NT2/D1 (cell line): ENCODE measurements at regions not wholly inside any gene's neighbourhood (a gene's known extent, or its start where the extent isn't known, plus 50 kb on each side); places are given as distances from the start of the nearest gene placed in this dataset.

Source experiments
- DNase-seq: peaks from one replicate; pipeline ENCODE4 v3.0.0-alpha.2; 2011; ENCODE audit warnings: low read depth, low spot score
- H3K27me3 ChIP-seq: 2 replicates; pipeline ENCODE4 v1.6.0; 2011; ENCODE audit warnings: mild to moderate bottlenecking; ENCODE audit not compliant: insufficient read length, insufficient read depth
- H3K36me3 ChIP-seq: 2 replicates; pipeline ENCODE4 v1.6.1; 2011; ENCODE audit warnings: mild to moderate bottlenecking, low read length, mixed read lengths; ENCODE audit not compliant: insufficient read depth, insufficient read length
- H3K4me1 ChIP-seq: 2 replicates; pipeline ENCODE4 v1.5.1; 2011; ENCODE audit not compliant: insufficient read depth, insufficient read length
- H3K4me3 ChIP-seq: 2 replicates; pipeline ENCODE4 v1.5.1; 2011; ENCODE audit warnings: low read depth; ENCODE audit not compliant: insufficient read length
- H3K9ac ChIP-seq: 2 replicates; pipeline ENCODE4 v1.6.0; 2011; ENCODE audit warnings: low read depth; ENCODE audit not compliant: insufficient read length
- H3K9me3 ChIP-seq: 2 replicates; pipeline ENCODE4 v1.5.1; 2011; ENCODE audit warnings: mild to moderate bottlenecking, low read length; ENCODE audit not compliant: insufficient read depth
- SUZ12 ChIP-seq: IDR thresholded peaks from 2 replicates; pipeline ENCODE4 v1.6.1; 2011; ENCODE audit not compliant: insufficient read length, insufficient read depth; ENCODE audit errors: extremely low read depth
- YY1 ChIP-seq: IDR thresholded peaks from 2 replicates; pipeline ENCODE4 v1.6.1; 2011; ENCODE audit not compliant: insufficient read length, insufficient read depth
- ZNF274 ChIP-seq: IDR thresholded peaks from 2 replicates; pipeline ENCODE4 v1.6.1; 2011; ENCODE audit warnings: mild to moderate bottlenecking, low read depth, low read length

DNA sequence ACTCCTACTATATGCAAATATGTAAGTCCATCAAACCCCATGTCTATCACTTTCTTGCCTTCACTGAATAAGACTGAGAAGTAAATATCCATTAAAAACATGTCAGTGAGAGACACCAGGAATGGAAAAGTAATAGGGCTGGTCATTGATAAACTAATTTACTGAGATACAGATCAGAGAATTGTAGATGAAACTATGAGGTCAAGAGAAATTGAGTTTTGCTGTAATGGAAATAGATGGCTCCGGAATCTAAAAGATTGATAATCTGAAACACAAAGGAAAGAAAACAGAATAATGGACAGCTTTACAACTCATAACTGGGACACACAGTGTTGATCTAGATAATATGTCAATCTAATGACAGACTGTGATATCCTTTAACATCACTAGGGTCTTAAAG lies 1018.3 kb upstream of the RAG2 start:
- Histone ChIP-seq H3K9me3 (peaks cover 14% of the 10 kb centered on the region; the same call in 1 of the 2 replicates), H3K4me3 (no peak overlapping the region), H3K9ac (no peak overlapping the region), H3K4me1 (no peaks in the 10 kb centered on the region), H3K27me3 (no peaks in the 10 kb centered on the region), H3K36me3 (no peaks in the 10 kb centered on the region)
- no peak for DNase-seq
- TF ChIP-seq ZNF274, result no peak
- TF ChIP-seq YY1, result no peak
- no peak for TF ChIP-seq SUZ12

DNA sequence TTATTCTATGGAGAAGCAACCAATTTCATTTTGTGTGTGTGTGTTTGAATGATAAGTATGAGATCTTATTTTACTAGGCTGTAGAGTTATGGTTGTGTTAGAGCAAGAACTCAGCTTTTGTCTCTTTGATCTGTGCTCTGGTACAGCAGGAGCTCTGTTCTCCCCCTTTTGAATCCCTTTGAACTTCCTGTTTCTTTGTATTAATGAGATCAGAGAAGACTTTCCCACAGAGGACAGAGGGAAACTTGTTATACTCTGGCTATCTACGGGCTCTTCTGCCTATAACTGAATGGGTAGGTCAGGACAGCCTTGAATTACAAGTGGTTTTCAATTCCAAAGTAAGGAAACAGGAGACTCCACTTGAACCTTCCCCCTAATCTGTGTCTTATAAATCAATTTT lies 1015.0 kb upstream of the RAG2 start:
- H3K4me3 ChIP-seq, result no peak overlapping the region
- no peak for TF ChIP-seq YY1
- TF ChIP-seq ZNF274, result no peak
- TF ChIP-seq SUZ12, result no peak
- no peaks in the 10 kb centered on the region for H3K9me3 ChIP-seq
- no peak for DNase-seq
- no peaks in the 10 kb centered on the region for H3K4me1 ChIP-seq
- no peak overlapping the region for H3K9ac ChIP-seq
- no peaks in the 10 kb centered on the region for H3K27me3 ChIP-seq
- H3K36me3 ChIP-seq, result no peaks in the 10 kb centered on the region

DNA sequence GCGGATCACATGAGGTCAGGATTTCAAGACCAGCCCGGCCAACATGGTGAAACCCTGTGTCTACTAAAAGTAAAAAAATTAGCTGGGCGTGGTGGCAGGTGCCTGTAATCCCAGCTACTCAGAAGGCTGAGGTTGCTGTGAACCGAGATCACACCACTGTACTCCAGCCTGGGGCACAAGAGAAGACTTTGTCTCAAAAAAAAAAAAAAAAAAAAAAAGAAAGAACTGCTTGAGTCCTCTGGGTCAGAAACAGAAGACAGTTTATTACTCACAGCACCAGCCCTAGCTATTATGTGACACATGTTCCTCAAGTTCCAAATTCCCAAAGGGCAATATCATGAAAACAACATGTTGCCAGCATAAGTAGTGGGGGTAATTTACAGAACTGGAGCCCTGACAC lies 1014.1 kb upstream of the RAG2 start:
- no peaks in the 10 kb centered on the region for H3K27me3 ChIP-seq
- no peaks in the 10 kb centered on the region for H3K4me1 ChIP-seq
- TF ChIP-seq ZNF274 (no peak), YY1 (no peak), SUZ12 (no peak)
- no peak for DNase-seq
- H3K9me3 ChIP-seq, result no peaks in the 10 kb centered on the region
- no peak overlapping the region for H3K4me3 ChIP-seq
- no peaks in the 10 kb centered on the region for H3K36me3 ChIP-seq
- H3K9ac ChIP-seq, result no peak overlapping the region

DNA sequence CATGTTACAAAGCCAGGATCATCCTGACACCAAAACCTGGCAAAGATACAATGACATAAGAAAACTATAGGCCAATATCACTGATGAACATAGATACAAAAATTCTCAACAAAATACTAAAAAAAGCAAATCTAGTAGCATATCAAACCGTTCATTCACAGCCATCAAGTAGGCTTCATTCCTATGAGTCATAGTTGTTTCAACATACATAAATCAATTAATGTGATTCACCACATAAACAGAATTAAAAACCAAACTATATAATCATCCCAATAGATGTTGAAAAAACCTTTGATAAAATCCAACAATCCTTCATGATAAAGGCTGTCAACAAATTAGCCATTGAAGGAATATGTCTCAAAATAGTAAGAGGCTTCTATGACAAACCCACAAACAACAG lies 1007.2 kb upstream of the RAG2 start:
- H3K9me3 ChIP-seq, result 0 out of 2 replicates have a peak, but pooled peaks cover 4% of the 10 kb centered on the region
- no peak overlapping the region for H3K9ac ChIP-seq
- no peak for DNase-seq

DNA sequence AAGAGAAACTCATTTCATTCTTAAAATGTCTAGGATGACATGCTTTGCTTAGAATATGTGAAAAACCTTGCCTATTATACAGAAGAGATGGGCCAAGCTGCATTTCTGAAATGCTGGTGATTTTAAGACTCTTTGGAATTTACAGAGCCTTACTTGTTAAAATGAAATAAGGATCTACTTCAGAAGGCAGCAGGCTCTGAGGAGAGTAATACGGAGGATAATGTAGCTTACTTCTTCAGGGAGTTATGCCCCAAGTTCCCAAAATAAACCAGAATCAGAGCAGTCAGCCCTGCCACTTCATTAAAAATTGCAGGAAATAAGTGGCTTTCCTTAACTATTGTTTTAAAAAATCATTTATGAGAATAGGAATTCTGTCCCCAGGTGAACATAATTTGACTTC lies 1000.3 kb upstream of the RAG2 start:
- DNase-seq, result no peak
- H3K4me1 ChIP-seq, result no peaks in the 10 kb centered on the region

More for the DNA sequence above, 1007.2 kb upstream of the RAG2 start:
- Histone ChIP-seq H3K4me1 (no peaks in the 10 kb centered on the region), H3K36me3 (no peaks in the 10 kb centered on the region), H3K27me3 (no peaks in the 10 kb centered on the region), H3K4me3 (no peak overlapping the region)
- no peak for TF ChIP-seq SUZ12
- no peak for TF ChIP-seq YY1
- no peak for TF ChIP-seq ZNF274

DNA sequence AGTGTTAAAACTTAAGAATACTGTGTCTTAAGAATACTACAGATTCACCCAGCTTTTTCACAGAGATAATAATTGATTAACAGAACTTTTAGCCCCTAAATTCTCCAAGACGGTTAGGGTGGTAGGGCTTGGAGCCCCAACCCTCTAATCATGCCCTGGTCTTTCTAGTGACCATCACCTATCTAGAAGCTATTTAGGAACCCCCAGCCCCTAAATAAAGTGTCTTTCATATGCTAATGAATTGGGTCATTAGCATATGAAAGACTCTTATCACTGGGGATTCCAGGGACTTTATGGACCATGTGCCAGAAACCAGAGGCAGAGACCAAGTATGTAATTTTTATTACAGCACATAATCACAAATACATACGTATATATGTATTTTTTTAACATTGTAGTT lies 999.7 kb upstream of the RAG2 start:
- no peak overlapping the region for H3K9ac ChIP-seq
- TF ChIP-seq YY1 (no peak), ZNF274 (no peak), SUZ12 (no peak)
- H3K4me3 ChIP-seq, result no peak overlapping the region
- peak; percentile 63 for DNase-seq
- H3K36me3 ChIP-seq, result no peaks in the 10 kb centered on the region
- H3K4me1 ChIP-seq, result no peaks in the 10 kb centered on the region
- no peaks in the 10 kb centered on the region for H3K27me3 ChIP-seq
- H3K9me3 ChIP-seq, result peaks cover 4% of the 10 kb centered on the region; the same call in 1 of the 2 replicates

More for the DNA sequence above, 1000.3 kb upstream of the RAG2 start:
- no peaks in the 10 kb centered on the region for H3K27me3 ChIP-seq
- no peak overlapping the region for H3K4me3 ChIP-seq
- H3K9me3 ChIP-seq, result peaks cover 4% of the 10 kb centered on the region; the same call in 1 of the 2 replicates
- no peaks in the 10 kb centered on the region for H3K36me3 ChIP-seq
- no peak for TF ChIP-seq YY1
- no peak for TF ChIP-seq ZNF274
- TF ChIP-seq SUZ12, result no peak
- no peak overlapping the region for H3K9ac ChIP-seq

DNA sequence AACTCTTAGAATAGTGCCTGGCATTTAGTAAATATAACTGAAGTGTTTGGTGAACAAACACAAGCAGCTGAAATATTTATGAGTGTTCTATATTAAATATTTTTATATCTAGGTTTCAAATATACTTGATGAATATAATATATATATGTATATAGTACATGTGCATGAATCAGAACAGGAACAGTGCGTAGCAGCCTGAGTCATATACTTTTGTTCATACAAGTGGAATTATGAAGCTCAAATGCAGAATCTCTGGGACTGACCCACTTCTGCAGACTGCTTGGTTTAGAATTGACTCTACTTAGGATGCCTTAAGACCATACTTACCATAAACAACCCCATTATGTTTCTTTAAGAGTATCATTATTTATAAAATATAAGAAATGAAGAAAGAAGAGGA lies 997.8 kb upstream of the RAG2 start:
- Histone ChIP-seq H3K9me3 (no peaks in the 10 kb centered on the region; the same call in 1 of the 2 replicates), H3K36me3 (no peaks in the 10 kb centered on the region), H3K27me3 (no peaks in the 10 kb centered on the region), H3K4me1 (no peaks in the 10 kb centered on the region), H3K9ac (no peak overlapping the region), H3K4me3 (no peak overlapping the region)
- DNase-seq, result no peak
- TF ChIP-seq YY1, result no peak
- no peak for TF ChIP-seq SUZ12
- no peak for TF ChIP-seq ZNF274

DNA sequence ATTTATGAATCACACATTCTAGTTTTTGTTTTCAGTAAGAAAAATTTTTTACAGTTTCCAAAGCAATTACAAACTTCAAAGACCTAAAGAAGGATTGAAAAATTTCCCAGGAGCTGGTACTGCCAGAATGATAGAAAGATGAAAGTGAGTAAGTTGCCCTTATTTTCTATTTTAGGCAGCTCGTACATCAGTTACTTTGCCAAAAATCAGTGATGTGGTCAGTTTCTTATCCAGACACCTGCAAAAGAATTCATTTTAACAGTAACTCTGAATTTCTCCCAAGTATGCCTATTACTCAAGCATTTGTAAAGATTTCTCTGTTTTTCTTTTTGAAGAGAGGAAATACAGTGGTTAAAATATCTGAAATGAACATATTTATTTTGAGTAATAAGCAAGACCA lies 976.3 kb upstream of the RAG2 start:
- DNase-seq, result no peak
- no peaks in the 10 kb centered on the region for H3K36me3 ChIP-seq
- H3K9me3 ChIP-seq, result peaks cover 2% of the 10 kb centered on the region; the same call in 1 of the 2 replicates
- no peaks in the 10 kb centered on the region for H3K4me1 ChIP-seq
- H3K9ac ChIP-seq, result no peak overlapping the region
- no peaks in the 10 kb centered on the region for H3K27me3 ChIP-seq
- no peak overlapping the region for H3K4me3 ChIP-seq
- TF ChIP-seq YY1 (no peak), SUZ12 (no peak), ZNF274 (no peak)
